ENCODE measurements at regions not wholly inside any gene's neighbourhood (a gene's known extent, or its start where the extent isn't known, plus 50 kb on each side); places are given as distances from the start of the nearest gene placed in this dataset.
"Not testable (repeated sequence)": the region's sequence is repeated elsewhere in the genome, so short reads cannot be mapped to it uniquely, and the experiment has no call there.

DNA sequence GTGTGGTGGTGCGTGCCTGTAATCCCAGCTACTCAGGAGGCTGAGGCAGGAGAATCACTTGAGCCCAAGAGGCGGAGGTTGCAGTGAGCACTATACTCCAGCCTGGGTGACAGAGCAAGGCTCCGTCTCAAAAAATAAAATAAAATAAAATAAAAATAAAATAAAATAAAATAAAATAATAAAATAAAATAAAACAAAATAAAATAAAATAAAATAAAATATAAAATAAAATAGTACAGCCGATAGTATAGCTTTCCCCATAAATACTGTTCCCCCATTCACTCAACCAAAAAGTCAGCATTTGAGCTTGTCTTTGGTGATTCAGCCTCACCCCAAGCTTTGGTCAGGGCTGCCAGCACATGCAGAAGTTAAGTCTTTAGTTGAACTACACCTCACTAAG lies 144.2 kb upstream of the TRPC5 start:
- TF ChIP-seq, protein P1, sequence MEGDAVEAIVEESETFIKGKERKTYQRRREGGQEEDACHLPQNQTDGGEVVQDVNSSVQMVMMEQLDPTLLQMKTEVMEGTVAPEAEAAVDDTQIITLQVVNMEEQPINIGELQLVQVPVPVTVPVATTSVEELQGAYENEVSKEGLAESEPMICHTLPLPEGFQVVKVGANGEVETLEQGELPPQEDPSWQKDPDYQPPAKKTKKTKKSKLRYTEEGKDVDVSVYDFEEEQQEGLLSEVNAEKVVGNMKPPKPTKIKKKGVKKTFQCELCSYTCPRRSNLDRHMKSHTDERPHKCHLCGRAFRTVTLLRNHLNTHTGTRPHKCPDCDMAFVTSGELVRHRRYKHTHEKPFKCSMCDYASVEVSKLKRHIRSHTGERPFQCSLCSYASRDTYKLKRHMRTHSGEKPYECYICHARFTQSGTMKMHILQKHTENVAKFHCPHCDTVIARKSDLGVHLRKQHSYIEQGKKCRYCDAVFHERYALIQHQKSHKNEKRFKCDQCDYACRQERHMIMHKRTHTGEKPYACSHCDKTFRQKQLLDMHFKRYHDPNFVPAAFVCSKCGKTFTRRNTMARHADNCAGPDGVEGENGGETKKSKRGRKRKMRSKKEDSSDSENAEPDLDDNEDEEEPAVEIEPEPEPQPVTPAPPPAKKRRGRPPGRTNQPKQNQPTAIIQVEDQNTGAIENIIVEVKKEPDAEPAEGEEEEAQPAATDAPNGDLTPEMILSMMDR (IDR thresholded peaks at IDR 0.05) = not testable (repeated sequence)
- not testable (repeated sequence) for TF ChIP-seq POLR2A (IDR thresholded peaks at IDR 0.05)
